ENCODE measurements at regions not wholly inside any gene's neighbourhood (a gene's known extent, or its start where the extent isn't known, plus 50 kb on each side); places are given as distances from the start of the nearest gene placed in this dataset.

- Mint-ChIP-seq H3K9me3 (peaks cover 6% of the 10 kb centered on the region), H3K4me3 (no peak overlapping the region), H3K36me3 (no peaks in the 10 kb centered on the region), H3K27ac (no peak overlapping the region), H3K27me3 (no peaks in the 10 kb centered on the region), H3K4me1 (ENCODE audit: unreplicated experiment) (peaks cover 29% of the 10 kb centered on the region)
- no peak for DNase-seq (ENCODE audit: extremely low spot score, unreplicated experiment)
- TF ChIP-seq CTCF (conservative IDR thresholded peaks at IDR 0.05) = no peak
These were observed 269.8 kb downstream of the OPA1 start for GRCh38 chr3:193862843-193863242.

- TF ChIP-seq CTCF (conservative IDR thresholded peaks at IDR 0.05) = no peak
- no peaks in the 10 kb centered on the region for H3K27me3 Mint-ChIP-seq
These were observed 270.8 kb downstream of the OPA1 start for GRCh38 chr3:193863657-193864357.

GRCh38 chr3:193865339-193865738 is 270.6 kb upstream of the HES1 start:
- peaks cover 6% of the 10 kb centered on the region for H3K9me3 Mint-ChIP-seq
- no peak overlapping the region for H3K4me3 Mint-ChIP-seq
- no peaks in the 10 kb centered on the region for H3K36me3 Mint-ChIP-seq
- H3K27me3 Mint-ChIP-seq = no peaks in the 10 kb centered on the region
- DNase-seq (ENCODE audit: extremely low spot score, unreplicated experiment) = no peak
- H3K27ac Mint-ChIP-seq = no peak overlapping the region
- H3K4me1 Mint-ChIP-seq (ENCODE audit: unreplicated experiment) = peaks cover 42% of the 10 kb centered on the region
- no peak for TF ChIP-seq CTCF (conservative IDR thresholded peaks at IDR 0.05)

More at GRCh38 chr3:193863657-193864357, 270.8 kb downstream of the OPA1 start:
- Mint-ChIP-seq H3K9me3 (peaks cover 6% of the 10 kb centered on the region), H3K4me3 (no peak overlapping the region), H3K4me1 (ENCODE audit: unreplicated experiment) (peaks cover 38% of the 10 kb centered on the region), H3K27ac (no peak overlapping the region), H3K36me3 (no peaks in the 10 kb centered on the region)
- DNase-seq (ENCODE audit: extremely low spot score, unreplicated experiment) = no peak

DNA sequence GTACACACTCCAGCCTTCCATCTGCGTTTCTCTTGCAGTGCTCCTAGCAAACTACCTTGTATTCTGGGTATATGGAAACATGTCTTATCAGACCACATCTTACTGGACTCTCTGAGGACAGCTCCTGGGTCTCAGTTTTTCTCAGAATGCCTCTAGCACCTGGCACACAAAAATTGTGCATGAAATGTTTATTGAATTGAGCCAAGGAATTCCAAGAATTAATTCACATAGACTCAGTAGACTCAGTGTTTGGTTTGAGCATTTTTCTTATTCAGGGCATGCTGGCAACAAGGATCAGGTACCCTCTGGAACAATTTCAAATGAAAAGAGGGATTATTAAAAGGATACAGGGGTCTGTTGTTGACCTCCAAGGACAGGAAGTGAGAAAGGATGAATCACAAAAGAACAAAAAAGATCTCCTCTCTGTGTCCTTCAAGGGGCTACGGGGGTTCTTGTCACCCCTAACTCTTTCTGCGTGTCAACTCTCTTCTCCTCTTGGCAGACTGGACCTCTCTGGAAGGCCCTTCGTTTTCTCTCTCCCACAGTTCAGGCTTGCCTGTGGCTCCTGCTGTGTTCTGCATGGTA is 270.0 kb upstream of the HES1 start:
- no peaks in the 10 kb centered on the region for H3K36me3 Mint-ChIP-seq
- no peaks in the 10 kb centered on the region for H3K27me3 Mint-ChIP-seq
- H3K27ac Mint-ChIP-seq = no peak overlapping the region
- peaks cover 45% of the 10 kb centered on the region for H3K4me1 Mint-ChIP-seq (ENCODE audit: unreplicated experiment)
- DNase-seq (ENCODE audit: extremely low spot score, unreplicated experiment) = no peak
- no peak overlapping the region for H3K4me3 Mint-ChIP-seq
- H3K9me3 Mint-ChIP-seq = peaks cover 6% of the 10 kb centered on the region
- no peak for TF ChIP-seq CTCF (conservative IDR thresholded peaks at IDR 0.05)

DNA sequence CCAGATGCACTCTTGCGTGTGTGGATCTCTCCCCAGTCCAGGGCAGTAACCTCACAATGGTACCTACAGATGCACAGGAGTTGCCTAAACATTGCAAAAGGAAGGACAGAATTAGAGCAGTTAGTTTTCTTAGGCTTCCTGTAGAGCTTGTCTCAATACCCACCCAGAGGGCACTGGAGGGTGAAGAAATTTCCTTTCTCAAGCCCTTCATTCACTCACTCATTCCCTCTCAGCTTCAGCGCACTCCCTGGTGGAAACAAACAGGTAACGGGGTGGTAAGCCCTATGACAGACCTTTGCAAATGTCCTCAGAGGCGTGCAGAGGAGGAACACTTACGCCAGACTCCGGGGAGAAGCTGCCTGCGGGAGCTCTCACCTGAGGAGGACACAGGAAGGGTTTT is 267.4 kb upstream of the HES1 start:
- Mint-ChIP-seq H3K27ac (no peak overlapping the region), H3K9me3 (no peaks in the 10 kb centered on the region), H3K27me3 (no peaks in the 10 kb centered on the region), H3K4me3 (no peak overlapping the region), H3K36me3 (no peaks in the 10 kb centered on the region), H3K4me1 (ENCODE audit: unreplicated experiment) (peaks cover 55% of the 10 kb centered on the region)
- no peak for DNase-seq (ENCODE audit: extremely low spot score, unreplicated experiment)
- no peak for TF ChIP-seq CTCF (conservative IDR thresholded peaks at IDR 0.05)
